RWPE2 (cell line): ENCODE measurements at regions not wholly inside any gene's neighbourhood (a gene's known extent, or its start where the extent isn't known, plus 50 kb on each side); places are given as distances from the start of the nearest gene placed in this dataset.
A peak's percentile ranks its signal among the peaks of the same experiment; 100 is the strongest.

ENCODE experiments used
- ATAC-seq: fragments of 200-7000 bp; cut with Tn5 transposase; 3 replicates; pipeline ENCODE4 v1.9.1; 2021; ENCODE audit warnings: low read depth
- DNase-seq: peaks from one replicate; pipeline ENCODE4 v3.0.0-alpha.2; 2020; ENCODE audit warnings: low spot score
- H3K27ac ChIP-seq: fragments of 450-650 bp; 2 replicates; pipeline ENCODE4 v1.5.1; 2017; ENCODE audit warnings: mild to moderate bottlenecking; ENCODE audit not compliant: poor library complexity, severe bottlenecking
- H3K27me3 ChIP-seq: fragments of 250-450 bp; sonication (Bioruptor Pico); 2 replicates; pipeline ENCODE4 v1.5.1; 2021; ENCODE audit warnings: mild to moderate bottlenecking, moderate library complexity; ENCODE audit not compliant: insufficient read depth, poor library complexity, severe bottlenecking
- H3K36me3 ChIP-seq: fragments of 250-450 bp; sonication (Bioruptor Pico); 2 replicates; pipeline ENCODE4 v1.5.1; 2020; ENCODE audit warnings: low read depth, mild to moderate bottlenecking, moderate library complexity
- H3K4me1 ChIP-seq: fragments of 250-450 bp; sonication (Bioruptor Pico); 2 replicates; pipeline ENCODE4 v1.5.1; 2021; ENCODE audit warnings: mild to moderate bottlenecking, moderate library complexity; ENCODE audit not compliant: insufficient read depth, poor library complexity, severe bottlenecking
- H3K4me3 ChIP-seq: fragments of 250-450 bp; sonication (Bioruptor Pico); 2 replicates; pipeline ENCODE4 v1.5.1; 2021; ENCODE audit warnings: mild to moderate bottlenecking, moderate library complexity; ENCODE audit not compliant: severe bottlenecking
- H3K9me3 ChIP-seq: fragments of 250-450 bp; sonication (Bioruptor Pico); 2 replicates; pipeline ENCODE4 v1.5.1; 2021; ENCODE audit warnings: mild to moderate bottlenecking, moderate library complexity; ENCODE audit not compliant: severe bottlenecking
- CTCF ChIP-seq: fragments of 450-650 bp; IDR thresholded peaks from one replicate; pipeline ENCODE4 v1.5.1; 2017; ENCODE audit warnings: mild to moderate bottlenecking, moderate library complexity; ENCODE audit not compliant: poor library complexity, severe bottlenecking

- H3K27ac ChIP-seq, result no peak overlapping the region
- no peaks in the 10 kb centered on the region for H3K27me3 ChIP-seq
- no peaks in the 10 kb centered on the region for H3K36me3 ChIP-seq
- DNase-seq, result no peak
- no peaks in the 10 kb centered on the region for H3K9me3 ChIP-seq
- TF ChIP-seq CTCF, result peak; percentile 98
- H3K4me1 ChIP-seq, result peaks cover 6% of the 10 kb centered on the region
- H3K4me3 ChIP-seq, result no peak overlapping the region
- peak; percentile 69 for ATAC-seq
Observed at GRCh38 chr20:4607287-4607713, 79.0 kb upstream of the PRNP start.

DNA sequence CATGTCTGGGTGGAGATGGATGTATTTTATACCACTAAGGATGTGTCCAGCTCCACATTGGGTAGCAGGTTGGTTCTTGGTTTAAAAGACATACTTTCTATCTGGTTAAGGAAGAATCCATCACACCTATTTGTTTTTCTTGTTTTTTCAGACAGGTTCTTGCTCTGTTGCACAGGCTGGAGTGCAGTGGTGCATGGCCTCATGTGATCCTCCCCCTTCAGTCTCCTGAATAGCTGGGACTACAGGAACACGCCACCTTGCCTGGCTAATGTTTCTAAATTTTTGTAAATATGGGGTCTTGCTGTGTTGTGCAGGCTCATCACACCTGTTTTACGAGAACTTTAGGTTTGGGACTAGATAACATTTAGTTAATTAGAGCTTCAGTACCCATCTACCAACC, 80.2 kb upstream of the PRNP start:
- no peak for DNase-seq
- H3K4me1 ChIP-seq, result peaks cover 18% of the 10 kb centered on the region
- no peaks in the 10 kb centered on the region for H3K9me3 ChIP-seq
- no peak overlapping the region for H3K4me3 ChIP-seq
- H3K36me3 ChIP-seq, result no peaks in the 10 kb centered on the region
- no peak overlapping the region for H3K27ac ChIP-seq
- no peak for ATAC-seq
- no peak for TF ChIP-seq CTCF
- no peaks in the 10 kb centered on the region for H3K27me3 ChIP-seq

GRCh38 chr20:4605166-4605565, 81.1 kb upstream of the PRNP start:
- Histone ChIP-seq H3K36me3 (no peaks in the 10 kb centered on the region), H3K4me1 (peaks cover 27% of the 10 kb centered on the region), H3K27ac (no peak overlapping the region), H3K9me3 (no peaks in the 10 kb centered on the region), H3K27me3 (no peaks in the 10 kb centered on the region), H3K4me3 (no peak overlapping the region)
- ATAC-seq (no peak), DNase-seq (no peak)
- TF ChIP-seq CTCF, result no peak

GRCh38 chr20:4604580-4604979, 81.7 kb upstream of the PRNP start:
- no peak for DNase-seq
- no peak for TF ChIP-seq CTCF
- H3K36me3 ChIP-seq, result no peaks in the 10 kb centered on the region
- H3K27ac ChIP-seq, result no peak overlapping the region
- ATAC-seq, result no peak
- H3K27me3 ChIP-seq, result no peaks in the 10 kb centered on the region
- no peaks in the 10 kb centered on the region for H3K9me3 ChIP-seq
- H3K4me1 ChIP-seq, result peaks cover 30% of the 10 kb centered on the region
- H3K4me3 ChIP-seq, result no peak overlapping the region

DNA sequence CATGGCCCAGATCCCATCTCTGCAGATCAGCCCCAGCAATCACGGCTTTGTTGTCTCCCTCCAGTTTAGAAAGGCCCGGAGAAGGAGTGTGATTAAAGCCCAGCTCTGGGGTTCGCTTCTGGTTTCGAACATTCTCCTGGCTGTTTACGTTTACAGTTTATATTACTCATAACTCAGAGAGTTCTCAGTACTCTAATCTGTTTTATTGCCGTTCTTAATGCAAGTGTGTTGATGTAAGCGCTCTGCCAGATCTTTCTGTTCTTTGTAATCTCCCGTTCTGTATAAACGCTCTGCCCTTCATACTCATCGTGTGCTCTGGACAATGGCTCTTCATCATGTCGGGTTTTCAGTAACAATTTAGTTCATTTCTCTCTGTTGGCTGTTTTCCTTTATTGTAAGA, 82.5 kb upstream of the PRNP start:
- H3K27ac ChIP-seq, result no peak overlapping the region
- H3K36me3 ChIP-seq, result no peaks in the 10 kb centered on the region
- no peak for ATAC-seq
- TF ChIP-seq CTCF, result no peak
- H3K4me3 ChIP-seq, result no peak overlapping the region
- no peaks in the 10 kb centered on the region for H3K9me3 ChIP-seq
- peaks cover 30% of the 10 kb centered on the region for H3K4me1 ChIP-seq
- no peaks in the 10 kb centered on the region for H3K27me3 ChIP-seq
- no peak for DNase-seq
